ENCODE measurements at regions not wholly inside any gene's neighbourhood (a gene's known extent, or its start where the extent isn't known, plus 50 kb on each side); places are given as distances from the start of the nearest gene placed in this dataset.

DNA sequence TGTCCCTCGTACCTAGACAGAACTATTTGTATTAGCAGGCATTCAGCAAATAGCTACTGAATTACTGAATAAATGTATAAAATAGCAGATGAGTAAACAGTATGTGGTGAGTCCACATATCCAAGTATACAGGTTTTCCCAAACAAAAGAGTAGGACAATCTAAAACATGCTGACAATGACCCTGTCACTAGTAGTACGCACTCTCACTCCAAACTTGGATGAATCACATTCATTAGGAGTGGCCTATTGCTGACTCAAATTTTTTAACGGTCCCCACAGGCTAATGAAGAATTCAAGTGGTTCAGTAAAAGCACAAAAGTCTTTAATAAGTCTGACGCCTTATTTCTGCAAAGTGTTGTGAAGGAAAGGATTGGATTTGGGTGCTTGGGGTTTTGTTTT lies 449.3 kb upstream of the THBS1 start:
- no peak for DNase-seq

DNA sequence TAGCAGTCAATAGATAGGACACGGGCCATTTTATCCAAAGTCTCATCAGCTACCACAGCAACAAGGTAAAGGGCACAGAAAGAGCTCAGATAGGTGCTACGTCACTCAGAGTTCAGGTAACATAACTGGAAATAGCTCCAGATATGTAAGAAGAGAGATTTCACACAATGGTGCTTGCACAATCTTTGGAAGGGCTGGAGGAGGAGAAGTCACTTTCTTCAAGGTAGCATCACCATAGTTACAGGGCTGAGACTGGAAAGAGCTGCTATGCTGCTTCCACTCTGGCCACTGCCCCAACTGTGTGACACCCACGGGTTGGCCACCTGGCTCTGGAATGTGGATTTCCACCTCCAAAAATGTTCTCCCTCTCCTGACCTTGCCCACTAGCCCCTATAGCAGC lies 448.8 kb upstream of the THBS1 start:
- DNase-seq, result no peak

DNA sequence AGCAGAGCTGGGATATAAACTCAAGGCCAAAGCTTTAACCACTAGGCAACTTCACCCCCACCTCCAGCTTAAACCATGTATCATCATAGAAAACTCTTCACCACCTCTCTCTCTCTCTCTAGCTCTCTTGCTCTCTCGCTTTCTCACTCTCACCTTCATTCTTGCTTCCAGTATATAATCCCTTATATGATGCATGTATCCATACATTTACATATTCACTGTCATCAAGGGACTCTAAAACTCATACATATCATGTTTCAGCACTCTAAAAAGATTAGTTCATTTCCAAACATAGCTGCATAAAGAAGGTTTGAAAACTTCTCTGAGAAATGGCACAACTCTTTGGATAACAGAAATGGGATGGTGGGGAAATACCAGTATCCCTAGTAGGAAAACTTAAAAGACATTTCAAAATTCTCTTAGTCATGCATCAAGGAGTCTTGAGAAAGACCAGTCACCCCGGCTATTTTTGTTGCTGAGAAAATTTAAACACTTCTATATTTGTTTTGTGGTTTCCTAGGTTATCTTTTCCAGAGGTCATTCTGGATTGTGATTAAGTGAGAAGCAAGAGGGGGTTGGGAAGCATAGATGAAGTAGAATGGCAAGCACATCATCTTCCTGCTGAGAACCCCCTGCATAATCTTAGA lies 447.8 kb upstream of the THBS1 start:
- no peak for DNase-seq

DNA sequence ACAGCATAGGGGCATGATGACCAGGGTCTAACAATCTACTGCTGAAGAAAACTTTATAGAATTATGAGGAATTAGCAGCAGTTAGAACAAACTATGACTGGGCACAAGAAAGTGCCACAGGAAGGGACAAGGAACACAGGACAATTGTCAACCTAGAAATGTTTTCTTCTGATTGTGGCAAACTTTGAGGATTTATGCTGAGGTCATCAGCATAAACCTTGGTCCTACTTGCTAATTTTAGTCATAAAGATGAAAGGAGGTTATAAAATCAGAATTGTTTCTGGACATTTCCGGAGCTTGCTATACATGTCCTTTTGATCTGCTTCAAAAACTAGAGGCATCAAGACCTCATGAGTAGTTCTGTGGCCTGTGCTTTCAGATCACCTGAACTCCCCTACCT lies 446.6 kb upstream of the THBS1 start:
- no peak for DNase-seq

DNA sequence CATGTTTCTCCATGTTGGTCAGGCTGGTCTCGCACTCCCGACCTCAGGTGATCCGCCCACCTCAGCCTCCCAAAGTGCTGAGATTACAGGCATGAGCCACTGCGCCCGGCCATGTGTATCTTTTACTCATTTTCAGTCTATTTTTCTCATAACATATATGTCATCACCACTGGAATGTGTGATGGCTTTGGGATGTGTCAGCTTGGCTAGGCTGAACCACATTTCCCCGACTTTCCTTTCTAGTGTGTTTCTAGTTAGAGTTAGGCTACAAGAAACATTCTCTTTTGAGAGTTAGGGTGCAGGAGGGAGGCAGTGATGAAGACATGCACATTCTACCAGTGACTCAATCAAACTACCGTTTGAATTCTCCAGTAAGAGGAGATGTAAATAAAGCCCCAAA lies 444.9 kb upstream of the THBS1 start:
- no peak for DNase-seq

DNA sequence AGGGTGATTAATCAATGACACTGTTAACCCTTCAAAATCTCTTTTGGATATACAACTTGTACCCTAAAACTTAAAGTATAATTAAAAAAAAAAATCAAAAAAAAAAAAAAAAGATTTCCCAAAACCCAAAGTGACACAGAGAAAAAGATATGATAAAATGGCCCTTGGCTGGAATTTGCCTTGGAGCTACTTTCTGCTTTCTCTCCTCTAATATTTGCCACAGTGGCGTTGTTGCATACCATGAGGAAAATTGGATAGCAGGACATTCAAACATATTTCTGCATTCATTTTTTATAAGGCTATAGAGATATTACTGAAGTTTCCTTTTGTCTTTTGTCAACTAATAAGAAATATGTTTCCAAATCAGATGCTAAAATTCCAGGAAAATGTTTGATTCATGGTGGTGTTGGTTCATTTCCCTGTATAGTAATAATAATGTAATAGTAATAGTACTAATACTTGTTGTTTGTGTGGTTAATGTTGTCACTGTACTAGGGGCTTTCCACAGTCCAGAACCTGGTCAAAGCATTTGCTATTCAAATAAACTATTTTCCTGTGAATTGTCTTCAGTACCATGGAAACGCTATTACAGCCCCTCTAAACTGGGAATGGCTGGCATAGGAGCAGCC lies 441.3 kb upstream of the THBS1 start:
- DNase-seq, result no peak

DNA sequence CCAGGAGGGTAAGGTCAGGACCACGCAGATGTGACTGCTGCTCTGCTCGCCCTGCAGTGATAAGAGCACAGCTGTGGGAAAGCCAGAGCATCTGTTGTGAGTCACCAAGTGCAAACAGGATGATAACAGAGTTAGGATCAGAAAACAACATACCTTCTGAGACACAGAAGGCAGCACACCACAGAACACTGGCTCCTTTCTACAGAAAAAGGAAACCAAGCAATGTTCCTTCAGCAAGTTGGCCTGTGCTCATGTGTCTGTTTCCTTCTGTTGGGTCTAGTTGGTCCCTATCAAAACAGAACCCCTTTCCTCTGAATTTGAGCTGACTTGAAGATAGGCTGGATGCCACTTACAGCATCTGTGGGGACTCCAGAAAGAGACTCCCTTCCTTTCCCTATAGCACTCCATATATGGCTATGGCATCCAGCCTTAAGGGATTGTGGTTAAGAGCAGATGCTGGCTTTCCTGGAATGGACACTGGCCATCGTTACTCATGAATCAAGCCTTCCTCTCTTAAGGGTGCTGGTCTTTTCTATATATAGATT lies 440.7 kb upstream of the THBS1 start:
- peak; percentile 33 for DNase-seq

DNA sequence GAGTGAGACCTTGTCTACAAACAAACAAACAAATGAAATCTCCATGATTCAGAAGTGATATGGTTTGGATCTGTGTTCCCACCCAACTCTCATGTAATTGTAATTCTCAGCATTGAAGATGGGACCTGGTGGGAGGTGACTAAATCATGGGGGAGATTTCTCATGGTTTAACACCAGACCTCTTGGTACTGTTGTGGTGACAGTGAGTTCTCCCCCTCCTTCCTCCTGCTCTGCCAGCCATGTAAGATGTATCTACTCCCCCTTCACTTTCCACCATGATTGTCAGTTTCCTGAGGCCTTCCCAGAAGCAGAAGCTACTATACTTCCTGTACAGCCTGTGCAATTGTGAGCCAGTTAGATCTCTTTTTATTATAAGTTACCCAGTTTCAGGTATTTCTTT lies 438.4 kb upstream of the THBS1 start:
- DNase-seq, result no peak

DNA sequence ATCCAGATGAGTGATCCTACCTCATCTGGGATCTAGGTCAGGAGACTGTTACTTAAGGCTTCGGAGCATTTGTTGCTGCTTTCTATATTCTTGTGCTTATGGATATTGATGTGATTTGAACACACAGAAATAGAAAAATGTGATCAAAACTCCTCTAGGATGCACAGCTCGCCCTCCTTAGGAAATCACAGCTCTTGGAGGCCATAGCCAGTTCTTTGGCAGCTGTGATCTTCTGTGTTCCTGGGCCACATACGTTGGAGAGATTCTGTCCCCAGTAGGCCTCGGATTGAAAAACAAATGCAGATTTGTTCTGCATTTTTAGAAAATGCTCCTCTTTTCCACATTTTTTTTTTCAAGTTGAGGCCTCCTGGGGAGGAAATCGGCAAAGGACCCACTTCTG lies 437.4 kb upstream of the THBS1 start:
- DNase-seq, result no peak

DNA sequence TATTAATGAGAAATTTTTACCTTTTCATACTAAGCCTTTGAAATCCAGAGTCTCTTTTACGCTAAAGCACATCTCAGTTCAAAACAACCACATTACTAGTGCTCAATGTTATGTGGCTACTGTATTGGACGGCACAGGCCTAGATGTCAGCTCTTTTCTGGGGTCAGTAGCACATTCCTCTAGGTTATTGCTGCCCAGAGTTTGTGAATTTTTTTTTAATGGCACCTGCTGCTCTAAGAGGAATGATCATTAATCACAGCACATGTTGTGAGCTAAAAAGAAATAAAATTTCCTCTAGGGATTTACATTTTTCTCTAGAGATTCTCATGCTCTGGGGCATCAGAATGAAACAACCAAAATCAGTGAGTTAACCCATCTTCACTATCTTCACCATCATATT lies 436.8 kb upstream of the THBS1 start:
- no peak for DNase-seq

DNA sequence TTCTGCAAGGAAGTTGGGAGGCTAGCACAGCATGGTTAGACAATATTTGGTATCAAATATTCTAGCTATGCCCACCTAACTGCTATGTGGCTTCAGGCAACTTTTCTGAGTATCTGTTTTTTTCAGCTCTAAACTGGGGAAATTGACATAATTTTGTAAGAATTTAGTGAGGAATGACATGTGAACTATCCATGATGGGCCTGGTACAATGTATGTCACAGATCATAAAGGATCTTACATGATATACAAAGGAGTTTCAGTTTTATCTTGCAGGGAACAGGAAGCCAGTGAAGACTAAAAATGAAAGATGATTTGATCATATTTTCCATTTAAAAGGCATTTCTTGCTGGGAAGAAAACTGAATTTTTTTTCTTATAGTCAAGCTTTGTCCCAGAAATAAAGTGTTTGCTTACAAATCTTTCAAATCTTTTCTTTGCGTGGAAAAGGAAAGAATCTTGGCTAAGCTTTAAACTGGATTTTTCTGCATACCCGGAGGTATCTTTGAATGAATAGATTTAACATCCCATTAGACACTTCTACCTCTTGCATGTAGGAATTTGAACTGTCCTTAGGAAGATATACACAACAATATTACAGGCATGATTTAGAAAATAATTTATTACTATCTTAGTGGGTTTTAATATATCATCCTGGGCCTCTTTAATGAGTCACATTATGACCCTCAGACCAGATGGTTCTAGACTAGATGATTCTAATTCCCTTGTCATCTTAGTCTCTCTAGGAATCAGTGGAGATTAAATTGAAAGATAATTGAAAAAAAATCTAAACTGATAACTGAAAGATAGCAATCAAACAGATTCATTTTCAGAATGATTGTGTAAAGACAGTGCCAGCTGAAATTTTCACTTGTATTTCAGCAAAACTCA lies 436.0 kb upstream of the THBS1 start:
- no peak for DNase-seq

DNA sequence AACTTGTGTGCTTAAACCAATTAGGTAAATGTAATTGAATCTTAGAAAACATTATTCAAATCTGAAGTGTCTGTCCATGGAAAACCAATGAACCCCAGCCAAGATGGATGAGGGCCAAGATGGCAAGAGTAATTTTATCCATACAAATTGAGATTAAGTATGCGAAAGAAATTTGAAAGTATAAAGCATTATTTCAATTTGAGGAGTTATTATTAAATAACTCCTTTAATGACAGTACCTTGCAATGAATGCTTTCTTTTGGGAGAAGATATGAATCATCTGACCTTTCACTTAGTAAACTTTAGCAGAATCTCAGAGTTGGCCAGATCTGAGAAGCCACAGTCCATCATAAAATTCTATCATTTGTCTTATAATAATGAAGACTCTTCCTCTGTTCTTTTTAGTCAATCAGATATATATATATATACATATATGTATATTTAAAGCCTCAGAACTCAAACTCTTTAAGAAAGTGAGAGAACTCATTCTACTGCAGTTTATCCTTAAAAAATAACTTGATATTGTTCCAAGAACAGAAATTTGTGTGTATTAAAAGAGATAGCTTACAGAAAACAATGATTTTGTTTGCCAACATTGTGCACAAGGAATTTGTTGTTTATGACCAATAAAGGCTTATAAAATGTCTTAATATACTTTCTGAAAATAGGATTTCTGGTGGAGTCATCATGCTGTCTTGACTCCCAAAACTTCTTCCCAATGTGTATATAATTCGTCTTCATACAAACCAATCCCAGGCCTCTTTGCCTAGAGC lies 434.8 kb upstream of the THBS1 start:
- no peak for DNase-seq

DNA sequence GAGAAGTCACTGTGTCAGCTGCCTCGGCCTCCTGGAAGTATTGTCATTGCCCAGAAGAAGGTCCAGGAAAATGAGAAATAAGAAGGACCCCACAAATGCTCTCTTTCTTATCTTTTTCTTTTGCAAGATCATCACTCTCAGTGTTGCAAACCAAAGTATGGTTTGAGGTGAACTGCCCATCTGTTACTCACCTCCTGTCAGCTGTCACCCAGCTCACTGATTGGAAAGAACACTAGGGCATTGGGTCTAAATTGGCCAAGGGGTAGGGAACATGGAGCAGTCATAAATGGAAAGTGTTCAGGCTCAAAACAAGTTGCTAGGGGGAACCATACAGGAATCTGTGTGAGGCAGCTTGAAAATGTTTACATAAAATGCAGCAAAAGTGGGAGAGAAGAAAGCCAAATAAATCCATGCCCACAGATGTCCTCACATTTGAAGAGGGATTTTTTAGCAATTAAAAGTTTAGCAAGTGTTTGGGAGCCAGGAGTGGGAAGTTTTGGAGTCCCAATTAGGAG lies 431.2 kb upstream of the THBS1 start:
- no peak for DNase-seq

DNA sequence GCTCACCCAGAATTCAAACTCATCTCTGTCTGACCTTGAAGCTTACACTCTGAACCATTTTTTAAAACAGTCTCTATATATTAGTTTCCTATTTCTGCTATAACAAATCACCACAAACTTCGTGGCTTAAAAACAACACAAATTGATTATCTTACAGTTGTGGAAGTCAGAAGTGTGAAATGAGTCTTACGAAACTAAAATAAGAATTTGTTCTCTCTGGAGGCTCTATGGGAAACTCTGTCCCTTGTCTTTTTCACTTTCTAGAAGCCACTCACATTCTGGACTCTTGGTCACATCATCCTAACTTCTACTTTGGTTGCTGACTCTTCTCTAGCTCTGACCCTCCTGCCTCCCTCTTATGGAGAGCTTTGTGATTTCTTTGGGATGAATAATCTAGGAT lies 429.3 kb upstream of the THBS1 start:
- no peak for DNase-seq

DNA sequence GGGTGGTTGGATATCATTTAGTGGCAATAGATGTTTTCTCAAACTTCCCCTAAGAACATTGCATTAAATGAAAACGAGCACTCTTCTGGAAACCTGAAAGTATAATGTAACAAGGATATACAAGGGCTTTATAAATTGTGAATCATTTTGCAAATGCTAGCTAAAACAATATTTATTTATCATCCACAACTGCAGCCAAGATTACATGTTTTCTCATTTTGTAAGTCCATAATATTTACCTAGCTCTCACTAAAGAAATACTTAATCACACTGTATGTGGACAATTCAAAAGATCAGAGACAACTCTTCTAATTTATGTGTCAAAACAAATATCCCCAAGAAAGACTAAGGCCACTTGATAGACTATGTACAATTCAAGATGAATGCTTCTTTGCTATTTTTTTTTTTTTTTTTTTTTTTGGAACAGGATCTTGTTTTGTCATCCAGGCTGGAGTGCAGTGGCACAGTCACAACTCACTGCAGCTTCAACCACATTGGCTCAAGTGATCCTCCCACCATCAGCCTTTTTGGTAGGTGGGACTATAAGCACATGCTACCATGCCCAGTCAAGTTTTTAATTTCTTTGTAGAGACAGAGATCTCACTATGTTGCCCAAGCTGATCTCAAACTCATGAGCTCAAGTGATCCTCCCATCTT lies 427.7 kb upstream of the THBS1 start:
- DNase-seq, result no peak

DNA sequence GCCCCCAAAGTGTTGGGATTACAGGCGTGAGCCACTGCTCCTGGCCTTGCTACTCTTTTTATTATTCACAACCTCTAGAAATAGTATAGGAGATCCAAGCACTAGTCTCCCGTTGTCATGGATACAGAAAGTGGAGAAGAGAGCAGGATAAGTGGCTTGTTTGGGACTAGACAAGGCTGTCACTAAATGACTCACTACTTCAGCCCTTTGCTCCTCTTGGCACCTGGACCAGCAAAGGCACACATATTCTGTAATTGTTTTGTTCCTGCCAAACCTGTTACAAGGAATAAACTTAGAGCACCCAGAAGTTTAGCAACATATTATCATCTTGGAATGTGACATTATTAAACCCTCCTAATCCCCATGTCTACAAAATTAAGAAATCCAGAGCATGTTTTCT lies 427.2 kb upstream of the THBS1 start:
- DNase-seq, result peak; percentile 8

DNA sequence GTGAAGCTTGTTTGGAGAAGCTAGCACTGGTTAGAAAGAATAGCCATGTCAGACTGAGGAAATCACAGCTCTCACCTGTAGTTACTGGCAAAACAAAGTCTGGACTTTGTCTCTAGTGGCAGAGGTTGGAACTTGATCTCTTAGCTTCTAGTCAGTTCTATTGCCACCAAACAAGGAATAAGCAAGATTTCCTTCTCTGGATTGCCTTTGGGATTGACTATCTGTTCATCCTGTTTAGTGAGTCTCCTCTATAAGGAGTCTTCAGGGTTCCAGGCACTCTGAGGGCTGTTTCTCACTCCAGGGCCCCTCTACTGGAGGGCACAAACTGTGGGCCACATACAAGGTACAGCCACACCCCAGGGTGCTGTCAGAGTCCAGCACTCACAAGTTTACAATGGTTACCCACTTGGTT lies 426.6 kb upstream of the THBS1 start:
- no peak for DNase-seq

DNA sequence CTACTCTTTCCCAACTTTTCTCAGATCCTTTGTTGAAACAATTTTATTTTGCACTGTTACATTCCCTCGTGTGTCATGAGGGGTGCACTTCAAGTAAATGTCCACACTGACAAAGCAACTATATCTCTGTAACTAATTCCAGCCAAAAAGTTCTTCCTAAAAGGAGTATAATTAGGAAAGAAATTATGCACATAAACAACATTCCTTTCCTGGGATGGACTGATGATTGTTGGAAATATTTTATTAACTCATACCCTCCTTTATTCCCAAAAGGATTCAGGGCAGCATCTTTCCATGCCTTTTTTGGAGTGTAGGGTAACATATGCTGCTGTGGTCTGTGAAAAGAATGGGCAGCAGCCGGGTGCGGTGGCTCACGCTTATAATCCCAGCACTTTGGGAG lies 426.1 kb upstream of the THBS1 start:
- no peak for DNase-seq

DNA sequence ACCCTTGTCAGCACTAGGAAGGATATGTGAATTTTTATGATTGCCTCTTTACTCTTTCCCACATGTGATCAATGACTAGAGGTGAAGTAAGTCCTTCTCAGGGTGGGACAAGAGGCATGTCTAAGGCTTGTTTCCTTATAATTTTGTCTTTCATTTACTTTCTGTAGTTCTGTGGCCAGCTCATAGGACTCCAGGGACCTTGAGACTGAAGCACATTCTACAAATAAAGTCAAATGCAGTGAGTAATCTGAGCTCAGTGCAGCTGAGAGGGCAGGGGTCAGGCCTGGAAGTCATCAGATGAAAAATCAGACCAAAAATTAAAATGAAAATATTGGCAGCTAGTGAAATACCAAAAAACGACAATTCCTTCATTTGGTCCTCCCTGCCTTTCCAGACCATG lies 424.7 kb upstream of the THBS1 start:
- DNase-seq, result no peak

DNA sequence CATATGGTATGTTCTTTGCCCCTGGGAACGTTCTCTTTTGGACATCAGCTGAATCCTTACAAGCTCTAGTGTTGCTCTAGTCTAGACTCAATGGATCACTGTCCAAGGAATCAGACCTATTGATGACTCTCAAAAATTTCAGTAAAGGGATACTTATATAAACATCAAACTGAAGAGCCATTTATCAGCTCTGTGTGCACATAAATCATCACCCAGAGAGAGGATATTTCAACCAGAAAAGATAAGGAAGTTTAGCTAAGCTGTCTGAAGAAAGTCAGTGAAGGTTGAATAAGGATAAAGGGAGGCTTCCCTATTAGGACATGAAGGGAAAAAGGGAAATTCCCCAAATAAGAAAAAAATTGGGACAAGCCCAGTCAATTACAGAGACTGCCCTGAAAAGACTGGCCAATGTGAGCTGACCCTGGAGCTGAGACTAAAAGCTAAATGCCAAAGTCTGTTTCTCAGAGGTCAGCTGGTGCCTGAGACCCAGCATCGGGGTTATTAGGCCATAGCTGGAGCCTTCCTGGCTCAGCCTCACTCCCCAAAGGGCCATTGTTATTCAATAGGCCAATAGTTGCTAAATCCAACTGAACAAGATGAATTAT lies 424.1 kb upstream of the THBS1 start:
- no peak for DNase-seq

DNA sequence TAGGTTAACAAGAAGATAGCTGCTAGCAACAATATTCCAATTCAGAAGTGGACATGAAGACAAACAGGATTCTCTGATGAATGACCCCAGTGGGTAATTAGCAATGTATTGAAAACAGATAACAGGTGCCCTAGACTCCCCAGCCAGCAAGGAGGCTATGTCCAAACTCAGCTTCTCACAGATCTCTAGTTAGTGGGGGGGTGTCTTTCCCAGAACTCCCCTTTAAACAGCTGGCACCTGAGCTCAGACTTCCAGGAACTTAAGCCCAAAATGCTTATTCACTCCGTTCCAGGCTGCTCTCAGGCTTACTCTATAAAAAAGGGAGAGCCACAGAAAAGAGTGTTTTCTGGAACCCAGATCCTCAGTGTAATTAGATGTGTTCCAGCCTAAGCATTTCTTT lies 423.0 kb upstream of the THBS1 start:
- no peak for DNase-seq

DNA sequence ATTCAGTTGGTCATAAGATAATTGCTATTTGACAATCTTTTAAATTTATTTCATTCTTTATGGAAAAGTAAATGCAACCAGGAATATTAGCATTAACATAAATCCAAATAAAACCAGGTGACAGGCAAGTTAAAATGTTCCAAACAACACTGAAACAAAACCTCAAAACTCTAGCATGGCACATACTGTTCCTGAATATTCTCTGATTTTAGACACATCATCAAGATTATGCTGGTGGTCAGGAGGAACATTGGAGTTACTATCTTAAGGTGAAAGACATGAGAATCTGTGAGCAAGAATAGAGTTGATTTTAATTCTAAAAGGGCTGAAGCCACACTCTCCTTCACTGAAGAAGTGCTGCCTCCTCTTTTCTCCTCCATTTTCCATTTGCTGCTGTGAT lies 421.0 kb upstream of the THBS1 start:
- DNase-seq, result no peak
